GM12891 (cell line): ENCODE measurements at regions not wholly inside any gene's neighbourhood (a gene's known extent, or its start where the extent isn't known, plus 50 kb on each side); places are given as distances from the start of the nearest gene placed in this dataset.

Experiments used
- POLR2A ChIP-seq: IDR thresholded peaks from 2 replicates; pipeline ENCODE4 v1.6.1; 2011; ENCODE audit warnings: low read depth, low read length, control low read depth
- POLR2AphosphoS5 ChIP-seq: IDR thresholded peaks from 2 replicates; pipeline ENCODE4 v1.6.1; 2011; ENCODE audit warnings: low read depth, low read length, control low read depth
- SPI1 ChIP-seq: IDR thresholded peaks from 2 replicates; pipeline ENCODE4 v1.6.1; 2011; ENCODE audit warnings: low read depth, low read length, control low read depth

GRCh38 chr10:22767859-22768258 lies 53.5 kb upstream of the PIP4K2A start:
- TF ChIP-seq POLR2AphosphoS5 (no peak), POLR2A (no peak), SPI1 (no peak)
